ENCODE measurements at regions not wholly inside any gene's neighbourhood (a gene's known extent, or its start where the extent isn't known, plus 50 kb on each side); places are given as distances from the start of the nearest gene placed in this dataset.

DNA sequence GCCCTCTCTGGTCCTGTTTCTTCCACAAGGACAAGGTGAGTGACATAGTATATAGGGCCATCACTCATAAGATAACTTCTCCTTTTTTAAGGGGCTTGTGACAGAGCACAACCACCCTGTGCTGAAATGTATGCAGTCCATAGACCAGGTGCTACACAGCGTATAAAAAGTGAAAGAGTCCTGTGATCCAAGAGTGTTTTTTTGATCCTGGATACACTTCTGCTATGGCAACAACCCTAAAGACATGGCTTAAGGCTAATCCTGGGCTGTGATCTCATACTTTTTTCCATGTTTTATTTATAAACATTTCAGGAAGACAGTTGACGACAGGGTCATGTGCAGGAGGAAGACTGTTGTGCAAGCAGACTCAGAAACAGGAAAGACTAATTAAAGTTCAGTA, 400.5 kb upstream of the TCF4 start:
- TF ChIP-seq, protein P1, sequence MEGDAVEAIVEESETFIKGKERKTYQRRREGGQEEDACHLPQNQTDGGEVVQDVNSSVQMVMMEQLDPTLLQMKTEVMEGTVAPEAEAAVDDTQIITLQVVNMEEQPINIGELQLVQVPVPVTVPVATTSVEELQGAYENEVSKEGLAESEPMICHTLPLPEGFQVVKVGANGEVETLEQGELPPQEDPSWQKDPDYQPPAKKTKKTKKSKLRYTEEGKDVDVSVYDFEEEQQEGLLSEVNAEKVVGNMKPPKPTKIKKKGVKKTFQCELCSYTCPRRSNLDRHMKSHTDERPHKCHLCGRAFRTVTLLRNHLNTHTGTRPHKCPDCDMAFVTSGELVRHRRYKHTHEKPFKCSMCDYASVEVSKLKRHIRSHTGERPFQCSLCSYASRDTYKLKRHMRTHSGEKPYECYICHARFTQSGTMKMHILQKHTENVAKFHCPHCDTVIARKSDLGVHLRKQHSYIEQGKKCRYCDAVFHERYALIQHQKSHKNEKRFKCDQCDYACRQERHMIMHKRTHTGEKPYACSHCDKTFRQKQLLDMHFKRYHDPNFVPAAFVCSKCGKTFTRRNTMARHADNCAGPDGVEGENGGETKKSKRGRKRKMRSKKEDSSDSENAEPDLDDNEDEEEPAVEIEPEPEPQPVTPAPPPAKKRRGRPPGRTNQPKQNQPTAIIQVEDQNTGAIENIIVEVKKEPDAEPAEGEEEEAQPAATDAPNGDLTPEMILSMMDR (IDR thresholded peaks at IDR 0.05), result no peak
- H3K4me3 ChIP-seq, result no peak overlapping the region
- H3K9me3 ChIP-seq, result peaks cover 52% of the 10 kb centered on the region
- H3K4me1 ChIP-seq (ENCODE audit: low read depth), result no peaks in the 10 kb centered on the region
- no peaks in the 10 kb centered on the region for H3K36me3 ChIP-seq (ENCODE audit: low read depth)
- DNase-seq (no peak), ATAC-seq (peak; percentile 35)
- intact Hi-C loops (cut with DNase I, micrococcal nuclease), result no loop called here

DNA sequence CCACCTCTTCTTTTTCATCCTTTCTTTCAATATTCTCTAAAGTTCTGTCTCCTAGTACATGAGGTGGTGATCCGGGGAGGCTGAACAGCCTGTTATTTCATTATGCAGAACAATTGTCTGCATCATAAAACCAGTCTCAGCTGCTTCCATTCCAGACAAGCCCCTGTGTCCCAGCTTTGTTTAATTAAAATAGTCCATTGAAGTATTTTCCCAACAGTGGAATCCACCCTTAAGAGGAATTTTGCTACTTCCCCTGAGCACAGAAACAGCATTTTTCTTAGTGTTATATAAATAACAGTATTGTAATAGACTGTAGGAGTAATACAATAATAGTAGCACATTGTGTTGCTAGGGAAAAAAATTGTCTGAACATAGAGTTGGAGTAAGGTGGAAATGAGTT, 395.4 kb upstream of the TCF4 start:
- TF ChIP-seq, protein P1 (IDR thresholded peaks at IDR 0.05), result no peak
- DNase-seq (no peak), ATAC-seq (no peak)
- H3K4me3 ChIP-seq, result no peak overlapping the region
- no peaks in the 10 kb centered on the region for H3K36me3 ChIP-seq (ENCODE audit: low read depth)
- peaks cover 44% of the 10 kb centered on the region for H3K9me3 ChIP-seq
- no peaks in the 10 kb centered on the region for H3K4me1 ChIP-seq (ENCODE audit: low read depth)
- intact Hi-C loops (cut with DNase I, micrococcal nuclease), result no loop called here

DNA sequence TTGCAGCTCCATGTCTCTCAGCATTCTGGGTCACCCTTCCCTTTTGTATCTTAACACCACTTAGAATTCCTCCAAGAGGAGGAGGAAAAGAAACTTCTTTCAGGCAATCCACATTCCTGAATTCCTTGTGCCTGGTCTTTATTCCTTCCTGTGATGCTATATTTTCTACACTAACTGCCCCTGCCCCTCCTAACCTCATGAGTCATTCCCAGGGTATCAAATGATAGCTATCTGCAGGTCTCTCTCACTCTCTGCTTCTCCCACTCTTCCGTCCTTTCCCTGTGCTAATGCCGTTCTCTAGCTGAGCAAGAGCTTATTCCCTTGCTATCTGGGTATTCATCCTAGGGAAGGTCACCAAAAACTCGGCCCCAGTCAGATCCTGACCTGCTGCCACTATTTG, 395.0 kb upstream of the TCF4 start:
- TF ChIP-seq, protein P1 (IDR thresholded peaks at IDR 0.05), result no peak
- no peak overlapping the region for H3K4me3 ChIP-seq
- H3K9me3 ChIP-seq, result peaks cover 41% of the 10 kb centered on the region
- no peak for DNase-seq
- H3K36me3 ChIP-seq (ENCODE audit: low read depth), result no peaks in the 10 kb centered on the region
- no peaks in the 10 kb centered on the region for H3K4me1 ChIP-seq (ENCODE audit: low read depth)
- intact Hi-C loops (cut with DNase I, micrococcal nuclease), result no loop called here
- ATAC-seq, result no peak

DNA sequence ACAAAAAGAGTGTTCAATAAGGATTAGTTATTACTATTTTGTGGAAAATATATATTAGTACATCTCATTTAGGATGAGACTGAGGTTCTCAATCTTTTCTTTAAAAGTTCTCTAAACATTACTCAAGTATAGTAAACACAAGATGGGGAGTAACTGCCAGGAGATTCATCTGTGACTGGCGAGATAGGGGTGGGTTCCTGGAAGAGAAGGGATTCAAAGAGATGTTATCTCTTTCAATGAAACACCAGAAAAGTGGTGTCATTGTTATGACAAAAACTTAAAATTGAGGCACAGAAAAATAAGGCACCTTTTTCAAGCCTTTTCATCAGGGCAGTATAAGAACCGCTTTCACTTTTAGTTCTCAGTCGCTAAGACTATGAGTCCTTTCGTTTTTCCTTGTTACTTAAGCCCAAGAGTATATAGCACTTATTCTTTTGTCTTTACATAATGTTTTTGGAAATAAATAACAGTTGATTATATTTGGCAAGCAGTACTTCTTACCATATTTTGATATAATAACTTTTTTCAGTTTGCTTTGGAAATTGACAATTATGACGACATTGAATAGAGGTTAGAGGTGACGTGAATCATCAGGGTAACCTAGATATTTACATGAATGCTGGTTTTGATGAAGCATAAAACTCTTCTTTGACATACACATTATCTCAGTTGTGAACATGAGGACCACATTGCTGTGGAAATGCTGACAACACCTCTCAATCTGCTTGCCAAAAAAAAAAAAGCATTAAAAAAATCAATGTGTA, 393.9 kb upstream of the TCF4 start:
- peaks cover 33% of the 10 kb centered on the region for H3K9me3 ChIP-seq
- no peak for ATAC-seq
- no peak for DNase-seq
- no peak overlapping the region for H3K4me3 ChIP-seq
- intact Hi-C loops (cut with DNase I, micrococcal nuclease), result no loop called here
- TF ChIP-seq, protein P1 (IDR thresholded peaks at IDR 0.05), result no peak
- H3K36me3 ChIP-seq (ENCODE audit: low read depth), result no peaks in the 10 kb centered on the region
- H3K4me1 ChIP-seq (ENCODE audit: low read depth), result no peaks in the 10 kb centered on the region

DNA sequence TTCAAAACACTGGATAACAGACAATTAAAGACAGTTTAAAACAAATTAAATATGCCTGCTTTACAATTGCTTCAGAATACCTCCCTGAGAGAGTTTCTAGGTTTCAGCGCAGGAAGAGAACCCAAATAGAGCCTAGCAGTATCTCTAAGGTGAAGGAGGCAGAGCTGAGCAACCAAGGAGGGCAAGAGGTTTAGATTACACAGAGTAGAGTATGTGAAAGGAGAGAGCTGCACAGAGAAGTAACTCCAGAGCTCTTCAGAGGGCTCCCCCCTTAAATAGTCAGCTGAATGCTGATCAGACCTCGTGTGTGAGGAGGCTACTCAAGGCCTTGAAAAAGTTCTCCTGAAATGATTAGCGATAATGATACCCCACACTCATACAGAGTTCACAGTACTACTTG, 386.5 kb upstream of the TCF4 start:
- Histone ChIP-seq H3K36me3 (ENCODE audit: low read depth) (no peaks in the 10 kb centered on the region), H3K4me1 (ENCODE audit: low read depth) (no peaks in the 10 kb centered on the region), H3K9me3 (peaks cover 11% of the 10 kb centered on the region), H3K4me3 (no peak overlapping the region)
- intact Hi-C loops (cut with DNase I, micrococcal nuclease), result no loop called here
- TF ChIP-seq, protein P1 (IDR thresholded peaks at IDR 0.05), result no peak
- ATAC-seq (no peak), DNase-seq (no peak)

Data from mucosa of descending colon (tissue), 3 donors.